SK-N-SH treated with all-trans-retinoic acid at 6 μM for 48 hours (cell line): ENCODE measurements at regions not wholly inside any gene's neighbourhood (a gene's known extent, or its start where the extent isn't known, plus 50 kb on each side); places are given as distances from the start of the nearest gene placed in this dataset.

ENCODE experiments used
- ARNTL ChIP-seq: fragments of 450-650 bp; formaldehyde crosslinking; IDR thresholded peaks from 2 replicates; pipeline ENCODE4 v1.5.0; 2020; ENCODE audit warnings: low read depth, mild to moderate bottlenecking, moderate library complexity, borderline replicate concordance
- BACH2 ChIP-seq: fragments of 250-450 bp; sonication (Bioruptor Pico); IDR thresholded peaks from 2 replicates; pipeline ENCODE4 v1.9.0; 2021; ENCODE audit warnings: mild to moderate bottlenecking, borderline replicate concordance
- CREB5 ChIP-seq: fragments of 250-450 bp; sonication (Bioruptor Pico); IDR thresholded peaks from 2 replicates; pipeline ENCODE4 v1.5.1; 2020; ENCODE audit warnings: low read depth, mild to moderate bottlenecking, moderate library complexity
- CSRNP3 ChIP-seq: fragments of 250-450 bp; sonication (Bioruptor Pico); IDR thresholded peaks from 2 replicates; pipeline ENCODE4 v1.5.1; 2021; ENCODE audit warnings: mild to moderate bottlenecking, moderate library complexity
- ESRRG ChIP-seq: fragments of 250-450 bp; sonication (Bioruptor Pico); IDR thresholded peaks from 2 replicates; pipeline ENCODE4 v1.6.1; 2021; ENCODE audit warnings: mild to moderate bottlenecking
- ISL1 ChIP-seq: fragments of 250-450 bp; sonication (Bioruptor Pico); IDR thresholded peaks from 2 replicates; pipeline ENCODE4 v2.1.2; 2022; ENCODE audit warnings: mild to moderate bottlenecking, moderate library complexity
- PATZ1 ChIP-seq: fragments of 250-450 bp; sonication (Bioruptor Pico); IDR thresholded peaks from 2 replicates; pipeline ENCODE4 v1.8.0; 2020; ENCODE audit warnings: mild to moderate bottlenecking, moderate library complexity, borderline replicate concordance
- PPARA ChIP-seq: fragments of 250-450 bp; sonication (Bioruptor Pico); IDR thresholded peaks from 2 replicates; pipeline ENCODE4 v1.5.0; 2020; ENCODE audit warnings: mild to moderate bottlenecking, borderline replicate concordance
- RARB ChIP-seq: fragments of 250-450 bp; sonication (Bioruptor Pico); IDR thresholded peaks from 2 replicates; pipeline ENCODE4 v1.8.0; 2021; ENCODE audit warnings: mild to moderate bottlenecking, moderate library complexity
- ZFP3 ChIP-seq: fragments of 250-450 bp; sonication (Bioruptor Pico); IDR thresholded peaks from 2 replicates; pipeline ENCODE4 v1.5.0; 2020; ENCODE audit warnings: mild to moderate bottlenecking, moderate library complexity
- ZFP30 ChIP-seq: fragments of 450-650 bp; formaldehyde crosslinking; IDR thresholded peaks from 2 replicates; pipeline ENCODE4 v1.5.0; 2022; ENCODE audit warnings: mild to moderate bottlenecking, moderate library complexity
- ZNF565 ChIP-seq: fragments of 450-650 bp; formaldehyde crosslinking; conservative IDR thresholded peaks from 2 replicates; pipeline ENCODE4 v1.5.0; 2020; ENCODE audit warnings: low read depth, mild to moderate bottlenecking, moderate library complexity
- ZNF8 ChIP-seq: fragments of 450-650 bp; formaldehyde crosslinking; IDR thresholded peaks from 2 replicates; pipeline ENCODE4 v1.5.0; 2020; ENCODE audit warnings: mild to moderate bottlenecking, moderate library complexity

GRCh38 chr5:3709717-3710348, 114.2 kb downstream of the IRX1 start:
- no peak for TF ChIP-seq ZFP30 (CRISPR knock-in tag)
- TF ChIP-seq CREB5 = no peak
- TF ChIP-seq PPARA = no peak
- TF ChIP-seq RARB (CRISPR knock-in tag) = no peak
- TF ChIP-seq ARNTL (CRISPR knock-in tag) = no peak
- TF ChIP-seq CSRNP3 (CRISPR knock-in tag) = no peak
- no peak for TF ChIP-seq ZNF8
- TF ChIP-seq PATZ1 (CRISPR knock-in tag) = no peak
- no peak for TF ChIP-seq ZFP3
- no peak for TF ChIP-seq ESRRG
- TF ChIP-seq ZNF565 = no peak
- TF ChIP-seq BACH2 = no peak
- no peak for TF ChIP-seq ISL1 (CRISPR knock-in tag)
